ENCODE measurements at regions not wholly inside any gene's neighbourhood (a gene's known extent, or its start where the extent isn't known, plus 50 kb on each side); places are given as distances from the start of the nearest gene placed in this dataset.
"Not testable (repeated sequence)": the region's sequence is repeated elsewhere in the genome, so short reads cannot be mapped to it uniquely, and the experiment has no call there.

- peak; percentile 15 for DNase-seq (ENCODE audit: low read depth)
- no peak for TF ChIP-seq CTCF (IDR thresholded peaks at IDR 0.05; ENCODE audit: insufficient read depth, low read length)
- no peak overlapping the region for H3K4me3 ChIP-seq (ENCODE audit: low read depth, low read length)
These were observed 66.5 kb downstream of the DMP1 start for GRCh38 chr4:87716371-87717265.

- H3K4me3 ChIP-seq (ENCODE audit: low read depth, low read length), result no peak overlapping the region
- no peak for DNase-seq (ENCODE audit: low read depth)
- TF ChIP-seq CTCF (IDR thresholded peaks at IDR 0.05; ENCODE audit: insufficient read depth, low read length), result no peak
These were observed 67.4 kb downstream of the DMP1 start for GRCh38 chr4:87717276-87718031.

DNA sequence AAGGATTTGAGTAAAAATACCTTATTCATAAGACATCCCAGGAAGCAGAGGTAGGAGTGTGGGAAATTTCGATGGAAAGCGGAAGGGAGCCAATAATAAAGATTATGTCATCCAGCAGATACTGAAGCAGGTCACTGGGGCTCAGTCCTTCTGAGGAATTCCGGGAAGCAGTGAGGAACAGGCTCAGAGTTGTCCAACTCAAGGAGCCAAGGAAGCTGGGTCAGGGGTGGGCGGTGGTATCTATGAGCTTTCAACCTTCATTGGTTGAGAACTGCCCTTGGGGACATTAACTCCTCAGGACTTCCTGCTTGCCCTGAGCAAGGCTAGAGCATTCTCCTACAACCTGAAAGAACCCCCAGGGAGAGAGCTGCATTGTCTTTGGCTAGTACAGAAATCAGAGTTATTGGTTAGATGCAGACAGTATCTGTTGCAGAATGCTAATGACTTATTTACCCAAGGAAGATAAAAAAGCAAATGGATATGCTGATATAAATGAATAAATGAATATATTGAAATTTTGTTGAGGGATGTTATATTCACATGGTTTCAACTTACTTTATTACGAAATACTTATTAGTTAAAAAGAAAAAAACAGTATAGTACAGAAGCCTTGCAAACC, 68.2 kb downstream of the DMP1 start:
- TF ChIP-seq CTCF (IDR thresholded peaks at IDR 0.05; ENCODE audit: insufficient read depth, low read length), result no peak
- H3K4me3 ChIP-seq (ENCODE audit: low read depth, low read length), result no peak overlapping the region
- DNase-seq (ENCODE audit: low read depth), result no peak

DNA sequence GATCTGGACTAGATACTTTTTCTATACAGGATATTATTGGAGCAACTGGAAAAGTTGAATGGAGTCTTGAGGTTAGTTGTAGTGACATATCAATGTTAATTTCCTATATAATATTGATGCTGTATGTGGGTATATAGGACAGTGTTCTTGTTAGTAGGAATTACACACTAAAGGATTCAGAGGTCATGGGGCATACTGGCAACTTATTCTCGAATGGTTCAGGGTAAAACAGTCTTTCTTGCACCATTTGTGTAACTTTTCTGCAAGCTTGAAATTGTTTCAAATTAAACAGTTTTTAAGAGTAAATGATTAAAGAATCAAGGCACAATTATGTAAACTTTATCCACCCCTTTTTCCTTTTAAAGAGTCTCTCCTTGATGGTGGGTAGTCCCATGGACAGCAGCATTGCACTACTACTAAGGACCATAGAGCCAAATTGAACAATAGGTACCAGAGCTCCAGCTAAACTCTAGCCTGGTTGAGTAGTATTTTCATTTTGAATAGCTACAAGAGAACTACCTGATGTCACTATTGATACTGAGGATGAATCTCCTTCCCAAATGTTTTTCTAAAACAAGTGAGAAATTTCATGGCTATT, 70.1 kb downstream of the DMP1 start:
- H3K4me3 ChIP-seq (ENCODE audit: low read depth, low read length), result no peak overlapping the region
- DNase-seq (ENCODE audit: low read depth), result no peak
- TF ChIP-seq CTCF (IDR thresholded peaks at IDR 0.05; ENCODE audit: insufficient read depth, low read length), result no peak

- not testable (repeated sequence) for DNase-seq (ENCODE audit: low read depth); H3K4me3 ChIP-seq (ENCODE audit: low read depth, low read length)
These were observed 74.1 kb upstream of the IBSP start for GRCh38 chr4:87725287-87725686.

DNA sequence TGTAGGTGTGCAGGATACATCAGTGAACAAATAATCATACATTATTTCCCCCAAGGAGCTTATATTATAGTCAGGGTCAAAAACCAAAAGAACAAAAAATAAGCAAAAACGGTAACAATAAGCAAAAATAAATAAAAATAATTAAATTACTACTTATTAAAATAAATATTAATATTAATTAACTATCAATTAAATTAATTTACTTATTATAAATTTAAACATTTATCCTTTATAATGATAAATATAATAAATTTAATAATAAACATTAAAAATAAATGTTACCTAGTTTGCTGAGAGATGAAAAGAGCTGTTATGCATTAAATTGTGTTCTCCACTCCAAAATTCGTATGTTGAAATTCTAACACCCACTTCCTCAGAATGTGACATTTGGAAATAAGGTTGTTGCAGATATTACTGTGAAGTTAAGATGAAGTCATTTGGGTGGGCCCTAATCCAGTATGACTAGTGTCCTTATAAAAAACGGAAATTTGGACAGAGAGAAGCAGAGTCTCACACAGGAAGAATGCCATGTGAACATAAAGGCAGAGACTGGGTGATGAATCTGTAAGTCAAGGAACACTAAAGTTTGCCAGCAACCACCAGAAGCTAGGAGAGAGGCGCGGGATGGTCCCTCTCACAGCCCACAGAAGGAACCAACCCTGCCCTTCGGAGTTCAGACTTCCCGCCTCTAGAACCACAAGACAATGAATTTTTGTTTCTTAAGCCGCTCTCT, 67.2 kb upstream of the IBSP start:
- no peak overlapping the region for H3K4me3 ChIP-seq (ENCODE audit: low read depth, low read length)
- no peak for TF ChIP-seq CTCF (IDR thresholded peaks at IDR 0.05; ENCODE audit: insufficient read depth, low read length)
- DNase-seq (ENCODE audit: low read depth), result peak; percentile 29
